Calu3 (cell line): ENCODE measurements at regions not wholly inside any gene's neighbourhood (a gene's known extent, or its start where the extent isn't known, plus 50 kb on each side); places are given as distances from the start of the nearest gene placed in this dataset.

ENCODE experiments used
- BruUV-seq: library from RNA; stranded (reverse); fragments of 400-500 nt; replicated peaks from 2 replicates; lab custom pipeline; 2021; lab: Mats Ljungman, UMichigan
- CTCF ChIA-PET: fragments of 300-600 bp; sonication (Branson Sonifier 250); formaldehyde crosslinking; loops from one replicate; lab custom pipeline; 2022; ENCODE audit warnings: antibody characterized with exemption; lab: Charles Lee
- DNase-seq: peaks from one replicate; pipeline ENCODE4 v3.0.0; 2022
- H3K27ac Mint-ChIP-seq: one replicate; pipeline ENCODE4 v1.8.0; 2022; ENCODE audit warnings: mixed read lengths; ENCODE audit not compliant: unreplicated experiment
- H3K27me3 Mint-ChIP-seq: one replicate; pipeline ENCODE4 v1.8.0; 2022; ENCODE audit warnings: mixed read lengths; ENCODE audit not compliant: unreplicated experiment
- H3K36me3 Mint-ChIP-seq: one replicate; pipeline ENCODE4 v1.8.0; 2022; ENCODE audit warnings: mild to moderate bottlenecking, moderate library complexity, mixed read lengths; ENCODE audit not compliant: insufficient read depth, unreplicated experiment
- H3K4me1 Mint-ChIP-seq: one replicate; pipeline ENCODE4 v1.8.0; 2022; ENCODE audit warnings: mild to moderate bottlenecking, low read depth, mixed read lengths; ENCODE audit not compliant: unreplicated experiment
- H3K4me3 Mint-ChIP-seq: one replicate; pipeline ENCODE4 v1.8.0; 2022; ENCODE audit warnings: mild to moderate bottlenecking, low read depth, moderate library complexity, mixed read lengths; ENCODE audit not compliant: unreplicated experiment
- H3K9me3 Mint-ChIP-seq: one replicate; pipeline ENCODE4 v1.8.0; 2022; ENCODE audit warnings: low read depth, mixed read lengths; ENCODE audit not compliant: unreplicated experiment
- intact Hi-C: fragments of 100-400 bp; cut with micrococcal nuclease; formaldehyde crosslinking; loops from one replicate; pipeline ENCODE4 v1.10.0; 2022; ENCODE audit not compliant: unreplicated experiment
- TF ChIP-seq, protein P1 (sequence below): fragments of 200-600 bp; IDR thresholded peaks from one replicate; pipeline ENCODE4 v1.8.0; 2022; ENCODE audit warnings: antibody characterized with exemption; ENCODE audit not compliant: unreplicated experiment

DNA sequence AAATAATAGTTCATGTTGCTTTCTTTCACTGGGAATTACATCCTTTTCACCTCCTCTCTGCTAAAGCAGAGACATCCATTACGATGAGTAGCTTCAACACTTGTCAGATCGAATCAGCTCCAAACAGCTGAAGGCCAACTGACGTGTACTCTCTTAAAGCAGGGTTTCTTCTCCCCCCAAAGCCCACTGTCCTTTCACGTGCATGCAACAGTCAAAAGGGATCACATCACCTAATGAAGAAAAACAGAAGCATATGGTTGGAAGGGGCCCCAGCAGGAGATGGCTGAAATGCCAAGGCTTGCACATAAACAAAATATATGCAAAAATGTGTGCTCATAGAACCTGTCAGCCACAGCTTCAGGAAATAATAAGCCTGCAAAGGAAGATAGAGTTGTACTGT, 421.6 kb downstream of the ANXA1 start:
- no peak overlapping the region for H3K27ac Mint-ChIP-seq
- no peaks in the 10 kb centered on the region for H3K27me3 Mint-ChIP-seq
- H3K4me1 Mint-ChIP-seq, result no peaks in the 10 kb centered on the region
- no peak overlapping the region for H3K4me3 Mint-ChIP-seq
- no peak for DNase-seq
- TF ChIP-seq, protein P1, sequence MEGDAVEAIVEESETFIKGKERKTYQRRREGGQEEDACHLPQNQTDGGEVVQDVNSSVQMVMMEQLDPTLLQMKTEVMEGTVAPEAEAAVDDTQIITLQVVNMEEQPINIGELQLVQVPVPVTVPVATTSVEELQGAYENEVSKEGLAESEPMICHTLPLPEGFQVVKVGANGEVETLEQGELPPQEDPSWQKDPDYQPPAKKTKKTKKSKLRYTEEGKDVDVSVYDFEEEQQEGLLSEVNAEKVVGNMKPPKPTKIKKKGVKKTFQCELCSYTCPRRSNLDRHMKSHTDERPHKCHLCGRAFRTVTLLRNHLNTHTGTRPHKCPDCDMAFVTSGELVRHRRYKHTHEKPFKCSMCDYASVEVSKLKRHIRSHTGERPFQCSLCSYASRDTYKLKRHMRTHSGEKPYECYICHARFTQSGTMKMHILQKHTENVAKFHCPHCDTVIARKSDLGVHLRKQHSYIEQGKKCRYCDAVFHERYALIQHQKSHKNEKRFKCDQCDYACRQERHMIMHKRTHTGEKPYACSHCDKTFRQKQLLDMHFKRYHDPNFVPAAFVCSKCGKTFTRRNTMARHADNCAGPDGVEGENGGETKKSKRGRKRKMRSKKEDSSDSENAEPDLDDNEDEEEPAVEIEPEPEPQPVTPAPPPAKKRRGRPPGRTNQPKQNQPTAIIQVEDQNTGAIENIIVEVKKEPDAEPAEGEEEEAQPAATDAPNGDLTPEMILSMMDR, result no peak
- intact Hi-C loops, result no loop called here
- CTCF ChIA-PET, result no interaction called here
- no peaks in the 10 kb centered on the region for H3K9me3 Mint-ChIP-seq
- no TSS peak for BruUV-seq
- no peaks in the 10 kb centered on the region for H3K36me3 Mint-ChIP-seq

DNA sequence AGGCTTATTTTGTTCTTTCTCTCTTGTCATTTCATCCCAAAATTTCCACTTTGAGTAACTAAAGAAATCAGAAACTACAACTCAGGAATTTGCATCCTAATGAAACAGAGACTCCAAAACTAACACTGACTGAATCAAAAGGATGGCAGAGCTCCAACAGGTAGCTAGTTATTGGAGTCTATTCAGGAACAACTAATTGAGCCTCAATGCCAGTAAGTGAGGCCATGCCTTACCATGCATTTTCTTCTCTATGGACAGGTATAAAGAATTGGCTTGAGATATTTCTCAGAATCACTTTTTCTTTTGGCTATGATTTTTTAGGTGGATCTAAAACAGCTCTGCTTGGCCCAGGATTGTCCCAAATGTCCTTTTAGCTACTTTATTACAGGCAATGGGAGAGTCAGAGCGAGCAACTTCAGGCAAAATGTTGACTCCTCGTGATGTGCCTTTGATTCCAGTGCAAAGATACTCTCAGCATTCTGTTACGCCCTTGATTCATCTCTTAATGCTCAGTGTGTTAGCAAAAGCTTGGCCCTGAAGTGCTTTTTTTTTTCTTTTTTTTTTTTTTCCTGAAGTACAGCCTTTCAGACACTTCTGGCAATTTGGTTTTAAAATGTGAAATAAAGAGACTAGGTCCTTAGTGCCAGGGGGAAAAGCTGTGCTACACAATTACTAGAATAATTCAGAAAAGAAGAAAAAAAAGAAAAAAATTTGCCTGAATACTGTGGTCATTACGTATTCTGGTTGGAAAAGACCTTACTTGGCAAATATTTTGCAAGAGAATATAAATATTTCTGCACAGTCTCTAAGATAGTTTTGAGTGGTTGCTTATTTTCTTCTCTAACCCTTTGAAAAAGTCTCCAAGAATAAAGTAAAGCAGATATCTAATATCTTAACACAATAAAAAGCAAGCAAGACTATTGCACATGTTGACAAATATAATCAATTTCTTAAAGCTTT, 423.7 kb downstream of the ANXA1 start:
- H3K27ac Mint-ChIP-seq, result no peak overlapping the region
- DNase-seq, result no peak
- H3K4me3 Mint-ChIP-seq, result no peak overlapping the region
- CTCF ChIA-PET, result interaction anchor here (0.8 kb wide), 1 partner anchor 11 kb away, joined by 3 read pairs; no protein-coding TSS in a partner anchor
- intact Hi-C loops, result no loop called here
- no TSS peak for BruUV-seq
- H3K4me1 Mint-ChIP-seq, result no peaks in the 10 kb centered on the region
- no peaks in the 10 kb centered on the region for H3K27me3 Mint-ChIP-seq
- H3K9me3 Mint-ChIP-seq, result no peaks in the 10 kb centered on the region
- TF ChIP-seq, protein P1, result no peak
- H3K36me3 Mint-ChIP-seq, result no peaks in the 10 kb centered on the region

DNA sequence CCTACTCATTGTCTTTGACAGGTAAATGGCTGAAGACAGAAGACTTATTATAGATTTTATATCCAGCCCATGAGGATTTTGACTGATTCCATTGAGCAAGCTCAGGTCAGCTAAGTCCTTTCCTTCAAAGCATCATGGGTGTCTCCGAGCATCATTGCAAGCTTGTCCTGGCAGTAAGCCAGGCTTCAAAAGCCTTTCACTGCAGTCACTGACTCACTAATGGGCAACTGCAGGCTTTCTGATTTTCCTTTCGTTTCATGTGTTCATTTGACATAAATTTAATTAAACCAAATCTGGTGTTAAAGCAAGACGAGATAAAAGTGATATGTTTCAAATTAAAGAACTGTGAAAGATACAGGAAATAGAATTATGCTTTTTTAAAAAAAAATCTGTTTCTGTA, 426.2 kb downstream of the ANXA1 start:
- Mint-ChIP-seq H3K27ac (no peak overlapping the region), H3K4me1 (no peaks in the 10 kb centered on the region), H3K36me3 (no peaks in the 10 kb centered on the region), H3K27me3 (no peaks in the 10 kb centered on the region), H3K9me3 (no peaks in the 10 kb centered on the region), H3K4me3 (no peak overlapping the region)
- intact Hi-C loops, result no loop called here
- peak; percentile 1 for DNase-seq
- TF ChIP-seq, protein P1, result no peak
- CTCF ChIA-PET, result interaction anchor here (1.2 kb wide), 1 partner anchor 79 kb away, joined by 3 read pairs; no protein-coding TSS in a partner anchor
- BruUV-seq, result no TSS peak

DNA sequence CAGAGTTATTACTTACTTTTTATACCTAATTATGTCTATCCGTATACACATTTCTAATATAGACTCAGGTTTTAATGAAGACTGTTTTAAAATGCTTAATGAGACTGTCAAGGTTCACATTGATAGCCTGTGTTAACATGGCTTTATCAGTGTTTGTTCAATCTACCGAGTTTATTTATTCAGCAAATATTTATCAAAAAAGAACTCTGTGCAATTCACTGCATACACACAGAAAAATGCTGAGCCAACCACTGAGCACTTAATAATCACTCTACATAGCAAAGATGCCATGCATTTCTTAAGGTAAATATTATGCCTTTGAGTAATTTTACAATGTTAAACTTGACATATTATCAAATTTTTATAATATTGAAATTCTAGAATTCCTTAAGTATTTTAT, 428.2 kb downstream of the ANXA1 start:
- no peak overlapping the region for H3K27ac Mint-ChIP-seq
- H3K9me3 Mint-ChIP-seq, result no peaks in the 10 kb centered on the region
- intact Hi-C loops, result no loop called here
- H3K27me3 Mint-ChIP-seq, result no peaks in the 10 kb centered on the region
- no peak overlapping the region for H3K4me3 Mint-ChIP-seq
- no TSS peak for BruUV-seq
- TF ChIP-seq, protein P1, result no peak
- CTCF ChIA-PET, result no interaction called here
- H3K36me3 Mint-ChIP-seq, result no peaks in the 10 kb centered on the region
- no peaks in the 10 kb centered on the region for H3K4me1 Mint-ChIP-seq
- DNase-seq, result no peak
